ENCODE measurements at regions not wholly inside any gene's neighbourhood (a gene's known extent, or its start where the extent isn't known, plus 50 kb on each side); places are given as distances from the start of the nearest gene placed in this dataset.
"Not testable (repeated sequence)": the region's sequence is repeated elsewhere in the genome, so short reads cannot be mapped to it uniquely, and the experiment has no call there.

DNA sequence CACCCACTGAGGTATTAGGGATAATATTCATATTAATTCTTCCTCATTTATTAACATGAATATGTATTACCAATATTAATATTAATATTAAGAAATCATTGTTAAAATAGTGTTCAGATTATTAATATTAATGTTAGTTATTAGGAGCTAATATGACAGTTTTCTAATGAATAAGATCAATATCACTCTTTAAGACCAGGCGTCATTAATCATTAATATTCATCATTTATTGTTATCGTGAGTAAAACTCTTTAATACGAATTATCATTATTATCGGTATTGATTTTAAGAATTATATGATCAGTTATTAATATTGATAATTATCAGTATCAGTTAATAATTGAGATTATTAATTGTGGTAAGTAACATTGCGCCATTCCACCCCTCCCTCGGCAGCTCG lies 101.0 kb upstream of the HMX1 start:
- DNase-seq (ENCODE audit: low read depth) = not testable (repeated sequence)

DNA sequence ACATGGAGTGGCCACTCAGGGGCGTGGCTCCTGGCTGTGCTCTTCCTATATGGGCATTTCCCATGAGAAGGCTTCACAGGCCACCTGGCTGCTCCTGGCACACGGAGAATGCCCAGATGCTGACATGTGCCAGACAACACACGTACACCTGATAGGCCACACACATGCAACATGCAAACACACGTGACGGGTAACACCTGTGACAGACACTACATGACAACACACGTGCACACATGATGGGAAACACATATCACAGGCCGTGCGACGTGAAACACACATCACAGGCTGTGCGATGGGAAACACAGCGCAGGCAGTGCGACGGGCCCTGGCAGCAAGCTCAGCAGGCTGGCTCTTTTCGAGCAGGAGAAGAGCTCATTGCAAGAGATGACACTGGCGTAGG lies 94.3 kb upstream of the HMX1 start:
- DNase-seq (ENCODE audit: low read depth) = not testable (repeated sequence)

DNA sequence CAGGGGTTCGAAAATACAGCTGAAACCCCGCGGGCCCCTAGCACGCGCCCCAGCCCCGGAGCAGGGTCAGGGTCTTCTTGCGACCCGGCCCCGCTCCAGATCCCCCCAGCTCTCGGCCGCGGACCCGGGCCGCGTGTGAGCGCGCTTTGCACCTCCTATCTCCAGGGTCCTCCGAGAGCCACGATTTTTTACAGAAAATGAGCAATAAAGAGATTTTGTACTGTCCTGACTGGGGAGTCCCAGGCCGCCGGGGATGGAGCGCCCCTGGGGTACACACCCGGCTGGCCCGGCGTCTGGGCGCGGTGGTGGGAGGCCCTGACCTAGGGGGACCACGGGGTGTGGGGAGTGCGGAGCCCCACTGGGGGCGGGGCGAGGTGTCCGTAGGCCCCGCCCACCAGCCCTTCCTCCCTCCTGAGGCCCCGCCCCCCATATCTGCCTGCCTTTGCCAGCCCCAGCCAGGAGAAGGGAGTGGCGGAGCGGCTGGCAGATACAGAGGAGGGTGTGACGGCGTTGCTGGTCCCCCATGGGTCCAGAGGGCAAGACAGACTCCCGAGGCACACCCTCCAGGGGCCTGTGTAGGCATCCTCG lies 92.7 kb upstream of the HMX1 start:
- not testable (repeated sequence) for DNase-seq (ENCODE audit: low read depth)

DNA sequence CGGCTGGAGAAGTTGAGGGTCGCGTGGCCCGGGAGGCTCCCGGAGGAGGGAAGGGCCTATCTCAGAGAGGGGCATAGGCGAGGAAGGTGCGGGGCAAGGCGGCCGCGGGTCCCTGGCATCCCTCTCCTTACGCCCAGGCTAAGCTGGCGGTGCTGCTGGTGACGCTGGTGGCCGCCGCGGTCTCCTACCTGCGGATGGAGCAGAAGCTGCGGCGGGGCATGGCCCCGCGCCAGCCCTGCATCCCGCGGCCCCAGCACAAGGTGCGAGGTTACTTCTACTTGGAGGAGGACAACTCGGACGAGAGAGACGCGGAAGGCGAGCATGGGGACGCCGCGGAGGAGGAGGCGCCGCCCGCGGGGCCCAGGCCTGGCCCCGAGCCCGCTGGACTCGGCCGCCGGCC lies 91.9 kb upstream of the HMX1 start:
- DNase-seq (ENCODE audit: low read depth) = not testable (repeated sequence)

DNA sequence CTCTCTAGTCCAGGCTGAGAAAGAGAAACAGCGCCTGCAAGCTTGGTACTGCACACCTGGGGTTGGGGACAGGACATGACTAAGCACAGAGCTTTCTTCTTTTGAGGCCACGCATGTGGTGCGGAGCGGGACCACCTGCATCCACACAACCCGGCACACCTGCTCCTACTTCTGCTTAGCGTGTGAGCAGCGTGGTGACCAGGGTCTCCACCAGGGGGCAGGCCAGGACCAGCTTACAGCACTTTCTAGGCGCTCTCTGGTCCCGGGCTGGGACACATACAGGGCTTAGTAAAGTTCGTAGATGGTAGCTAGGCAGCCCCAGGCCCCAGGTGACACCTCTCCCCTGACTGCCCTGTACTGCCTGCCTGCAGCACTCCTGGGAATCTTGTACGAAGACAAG lies 89.7 kb upstream of the HMX1 start:
- peak; percentile 14 for DNase-seq (ENCODE audit: low read depth)

DNA sequence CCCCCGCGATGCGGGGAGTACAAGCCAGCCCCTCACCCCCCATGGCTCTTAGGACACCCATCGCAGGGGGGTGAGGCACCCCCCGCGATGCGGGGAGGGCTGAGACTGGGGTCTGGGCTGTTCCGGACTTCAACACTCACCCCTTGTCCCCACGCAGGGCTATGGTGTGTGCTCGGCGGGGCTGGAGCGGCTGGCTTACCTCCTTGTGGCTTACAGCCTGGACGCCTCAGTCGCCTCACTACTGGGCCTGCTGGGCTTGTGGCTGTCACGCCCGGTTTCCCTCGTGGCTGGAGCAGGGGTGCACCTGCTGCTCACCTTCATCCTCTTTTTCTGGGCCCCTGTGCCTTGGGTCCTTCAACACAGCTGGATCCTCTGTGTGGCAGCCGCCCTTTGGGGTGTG lies 87.8 kb upstream of the HMX1 start:
- not testable (repeated sequence) for DNase-seq (ENCODE audit: low read depth)

DNA sequence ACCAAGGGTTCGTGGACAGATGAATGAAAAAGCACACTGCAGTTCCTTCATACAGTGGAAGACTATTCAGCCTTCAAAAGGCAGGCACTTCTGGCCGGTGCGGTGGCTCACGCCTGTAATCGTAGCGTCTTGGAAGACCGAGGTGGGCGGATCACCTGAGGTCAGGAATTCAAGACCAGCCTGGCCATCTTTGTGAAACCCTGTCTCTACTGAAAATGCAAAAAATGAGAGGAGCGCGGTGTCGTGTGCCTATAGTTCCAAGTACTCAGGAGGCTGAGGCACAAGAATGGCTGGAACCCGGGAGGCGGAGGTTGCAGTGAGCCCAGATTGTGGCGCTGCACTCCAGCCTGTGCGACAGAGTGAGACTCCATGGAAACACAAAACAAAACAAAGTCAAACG lies 82.4 kb upstream of the HMX1 start:
- DNase-seq (ENCODE audit: low read depth) = not testable (repeated sequence)

DNA sequence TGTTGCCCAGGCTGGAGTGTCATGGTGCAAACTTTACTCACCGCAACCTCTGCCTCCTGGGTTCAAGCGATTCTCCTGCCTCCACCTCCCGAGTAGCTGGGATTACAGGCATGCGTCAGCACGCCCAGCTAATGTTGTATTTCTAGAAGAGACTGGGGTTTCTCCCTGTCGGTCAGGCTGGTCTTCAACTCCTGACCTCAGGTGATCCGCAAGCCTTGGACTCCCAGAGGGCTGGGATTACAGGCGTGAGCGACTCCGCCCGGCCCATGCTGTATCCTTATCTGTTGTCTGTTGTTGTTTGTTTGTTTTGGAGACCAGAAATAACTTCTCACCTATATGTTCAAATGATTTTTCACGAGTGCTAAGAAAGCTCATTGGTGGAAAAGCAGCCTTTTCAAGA lies 81.2 kb upstream of the HMX1 start:
- not testable (repeated sequence) for DNase-seq (ENCODE audit: low read depth)

DNA sequence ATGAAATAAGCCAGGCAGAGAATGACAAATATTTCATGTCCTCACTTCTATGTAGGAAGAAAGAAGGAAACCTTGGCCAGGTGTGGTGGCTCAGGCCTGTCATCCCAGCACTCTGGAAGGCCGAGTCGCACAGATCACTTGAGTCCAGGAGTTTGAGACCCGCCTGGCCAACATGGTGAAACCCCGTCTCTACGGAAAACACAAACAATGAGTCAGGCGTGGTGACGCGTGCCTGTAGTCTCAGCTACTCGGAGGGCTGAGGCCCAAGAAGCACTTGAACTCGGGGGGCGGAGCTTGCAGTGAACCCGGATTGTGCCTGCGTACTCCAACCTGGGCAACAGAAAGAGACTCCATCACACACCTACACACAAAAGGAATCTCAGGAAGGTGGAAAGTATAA lies 80.5 kb upstream of the HMX1 start:
- DNase-seq (ENCODE audit: low read depth) = not testable (repeated sequence)

DNA sequence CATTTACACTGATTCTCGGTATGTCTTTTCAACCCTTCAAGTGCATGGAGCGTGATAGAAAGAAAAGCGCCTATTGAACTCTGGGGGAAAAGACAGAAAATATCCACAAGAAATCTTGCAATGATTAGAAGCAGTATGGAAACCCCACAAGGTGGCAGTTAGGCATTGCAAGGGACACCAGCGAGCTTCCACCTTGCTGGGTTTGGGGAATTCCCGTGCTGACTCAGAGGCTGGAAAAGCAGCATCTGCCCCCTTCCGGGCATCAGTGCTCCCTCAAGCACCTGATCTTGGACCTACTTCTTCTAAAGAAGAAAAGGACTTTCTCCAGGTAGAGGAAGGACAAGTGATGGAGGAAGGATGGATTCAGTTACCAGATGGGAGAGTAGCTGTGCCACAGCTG lies 73.9 kb upstream of the HMX1 start:
- not testable (repeated sequence) for DNase-seq (ENCODE audit: low read depth)

DNA sequence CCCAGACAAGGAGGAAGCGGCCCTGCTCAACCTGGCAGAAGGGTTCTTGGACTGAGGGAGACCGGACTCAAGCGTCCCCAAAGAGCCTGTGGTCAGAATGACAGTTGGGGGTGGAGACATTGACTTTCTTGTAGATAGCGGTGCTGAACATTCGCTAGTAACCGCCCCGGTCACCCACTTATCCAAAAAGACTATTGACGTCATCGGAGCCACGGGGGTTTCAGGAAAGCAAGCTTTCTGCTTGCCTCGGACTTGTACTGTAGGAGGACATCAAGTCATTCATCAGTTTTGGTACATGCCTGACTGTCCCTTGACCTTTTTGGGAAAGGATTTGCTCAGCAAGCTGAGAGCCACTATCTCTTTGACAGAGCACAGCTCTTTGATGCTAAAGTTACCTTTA lies 71.7 kb upstream of the HMX1 start:
- DNase-seq (ENCODE audit: low read depth) = not testable (repeated sequence)

DNA sequence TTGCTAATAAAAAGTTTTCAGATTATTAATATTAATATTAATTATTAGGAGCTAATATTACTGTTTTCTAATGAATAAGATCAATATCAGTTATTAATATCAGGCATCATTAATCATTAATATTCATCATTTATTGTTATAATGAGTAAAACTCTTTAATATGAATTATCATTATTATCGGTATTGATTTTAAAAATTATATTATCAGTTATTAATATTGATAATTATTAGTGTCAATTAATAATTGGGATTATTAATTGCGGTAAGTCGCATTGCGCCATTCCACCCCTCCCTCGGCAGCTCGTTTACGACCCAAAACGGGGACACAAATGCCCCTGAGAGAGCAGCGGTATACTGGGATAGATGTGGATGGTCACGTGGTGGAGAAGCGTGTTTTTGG lies 70.4 kb upstream of the HMX1 start:
- DNase-seq (ENCODE audit: low read depth) = not testable (repeated sequence)

DNA sequence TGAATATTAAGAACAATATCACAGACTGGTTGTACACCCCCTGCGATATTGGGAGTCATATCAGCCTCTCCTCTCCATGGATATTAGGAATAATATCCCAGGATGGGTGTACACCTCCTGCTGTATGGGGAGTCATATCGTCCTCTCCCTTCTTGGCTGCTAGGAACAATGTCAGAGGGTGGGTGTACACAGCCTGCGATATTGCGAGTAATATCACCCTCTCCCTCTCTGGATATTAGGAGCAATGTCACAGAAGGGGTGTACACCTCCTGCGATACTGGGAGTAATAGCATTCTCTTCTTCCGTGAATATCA lies 69.8 kb upstream of the HMX1 start:
- DNase-seq (ENCODE audit: low read depth) = not testable (repeated sequence)

DNA sequence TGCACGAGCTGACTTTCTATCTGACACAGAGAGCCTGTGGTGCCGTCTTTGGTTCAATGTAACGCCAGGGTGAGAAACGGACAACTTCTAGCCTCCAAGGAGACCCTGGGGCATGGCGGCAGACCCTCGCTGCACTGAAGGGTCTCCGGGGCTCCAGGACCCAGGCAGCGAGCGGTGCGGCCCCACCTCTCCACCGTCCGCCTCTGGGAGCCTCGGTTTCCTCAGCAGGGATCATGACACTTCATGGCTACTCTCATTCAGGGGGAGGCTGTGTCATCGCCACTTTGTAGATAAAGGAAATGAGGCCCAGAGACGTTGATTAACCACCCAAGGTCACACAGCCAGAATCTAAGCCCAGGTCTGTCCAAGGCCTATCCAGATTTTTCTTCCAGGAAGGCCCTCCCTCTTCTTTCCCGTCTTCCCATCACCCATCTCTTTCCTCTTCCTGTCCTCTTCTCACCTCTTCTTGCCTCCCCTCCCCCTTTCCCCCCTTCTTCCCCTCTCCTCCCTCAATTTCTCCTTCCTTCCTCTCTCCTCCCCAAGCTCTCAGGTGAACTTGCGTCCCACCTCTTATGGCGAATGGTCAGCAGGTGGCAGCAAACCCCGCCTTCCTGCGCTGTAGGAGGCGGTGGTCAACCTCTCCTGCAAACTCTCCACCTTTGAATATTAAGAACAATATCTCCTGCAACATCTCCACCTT lies 69.3 kb upstream of the HMX1 start:
- DNase-seq (ENCODE audit: low read depth) = no peak

DNA sequence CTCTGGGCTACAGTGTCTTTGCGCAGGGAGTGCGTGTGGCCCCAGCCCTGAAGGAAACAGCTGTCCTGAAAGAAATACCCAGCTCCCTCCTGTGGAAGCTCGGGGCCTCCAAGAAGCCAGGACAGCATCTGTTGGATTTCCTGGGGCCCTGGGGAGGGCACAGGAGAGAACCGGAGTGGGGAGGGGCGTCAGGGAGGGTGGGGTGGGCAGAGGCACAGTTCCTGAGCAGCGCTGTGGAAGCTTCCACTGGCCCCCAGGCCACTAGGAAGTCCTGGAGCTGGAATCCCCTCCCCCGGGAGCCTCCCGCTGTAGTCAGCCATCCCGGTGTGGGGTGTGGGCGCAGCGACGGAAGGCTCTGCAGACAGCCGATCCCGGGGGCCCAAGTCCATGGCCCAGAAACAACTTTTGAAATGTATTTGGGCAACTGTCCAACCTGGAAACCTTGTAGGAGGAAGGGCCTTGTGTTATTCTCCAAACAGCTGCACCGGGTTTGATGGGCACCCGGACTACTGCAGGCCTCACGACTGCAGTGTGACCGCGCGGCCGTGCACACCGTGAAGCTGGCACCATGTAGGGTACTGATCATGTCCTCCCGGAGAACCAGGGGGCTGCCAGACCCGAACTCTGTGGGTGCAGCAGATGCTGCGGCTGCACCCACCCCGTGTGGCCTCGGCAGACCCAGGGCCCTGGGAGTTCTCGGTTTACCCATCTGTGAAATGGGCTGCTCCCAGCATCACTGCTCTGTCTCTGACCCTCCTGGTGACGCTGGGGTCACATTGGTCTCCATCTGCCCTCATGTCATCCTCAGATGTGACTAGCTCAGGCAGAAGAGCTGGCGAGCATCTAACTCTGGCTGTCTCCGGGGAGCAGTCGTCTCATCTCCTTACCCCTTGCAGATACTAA lies 68.5 kb upstream of the HMX1 start:
- no peak for DNase-seq (ENCODE audit: low read depth)

DNA sequence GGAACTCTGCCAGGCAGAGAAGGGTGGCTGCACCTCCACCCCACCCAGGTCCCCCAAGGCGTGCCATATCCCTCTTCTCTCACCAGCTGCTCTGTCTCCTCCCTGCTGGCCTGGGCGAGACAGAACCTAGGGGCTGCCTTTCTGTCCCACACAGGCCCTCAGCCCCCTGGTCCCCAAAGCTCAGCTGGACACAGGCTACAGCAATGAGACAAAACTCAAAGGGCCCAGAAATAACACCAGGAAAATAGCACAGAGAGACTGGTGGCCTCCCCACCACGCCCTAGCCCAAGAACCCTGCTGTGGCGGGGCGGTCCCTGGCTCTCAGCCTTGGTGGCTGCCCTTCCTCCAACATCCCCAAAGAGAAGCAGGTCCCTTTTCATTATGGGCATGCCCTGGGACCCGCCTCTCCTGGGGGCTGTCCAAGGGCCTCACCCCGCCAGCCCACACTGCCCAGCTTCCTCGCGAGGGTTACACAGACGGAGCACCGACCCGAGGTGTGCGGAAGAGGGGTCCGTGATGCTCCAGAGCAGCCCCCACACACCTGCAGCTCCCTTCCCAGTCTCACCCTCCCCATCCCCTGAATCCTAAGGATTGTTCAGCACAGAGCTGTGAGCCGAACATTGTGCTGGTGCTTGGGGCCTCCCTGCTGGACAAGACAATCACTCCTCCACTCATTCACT lies 67.7 kb upstream of the HMX1 start:
- no peak for DNase-seq (ENCODE audit: low read depth)

DNA sequence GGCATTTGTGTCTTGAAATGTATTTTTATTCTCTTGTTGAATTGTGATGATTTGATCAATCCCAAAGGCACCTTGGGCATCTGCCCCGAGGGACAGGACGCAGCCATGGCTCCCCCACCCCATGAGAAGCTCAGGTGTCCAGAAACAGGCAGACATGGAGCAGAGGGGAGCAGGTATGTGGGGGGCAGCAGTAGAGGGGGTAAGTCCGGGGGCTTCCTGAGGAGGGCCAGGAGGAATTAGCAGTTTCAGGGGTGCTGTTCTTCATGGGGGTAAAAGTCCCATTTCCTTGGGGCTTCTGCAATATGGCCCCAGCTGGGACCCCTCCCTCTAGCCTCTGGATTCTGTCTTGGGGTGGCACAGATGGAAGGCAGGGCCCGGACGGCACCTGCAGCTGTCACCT lies 67.0 kb upstream of the HMX1 start:
- DNase-seq (ENCODE audit: low read depth) = no peak

DNA sequence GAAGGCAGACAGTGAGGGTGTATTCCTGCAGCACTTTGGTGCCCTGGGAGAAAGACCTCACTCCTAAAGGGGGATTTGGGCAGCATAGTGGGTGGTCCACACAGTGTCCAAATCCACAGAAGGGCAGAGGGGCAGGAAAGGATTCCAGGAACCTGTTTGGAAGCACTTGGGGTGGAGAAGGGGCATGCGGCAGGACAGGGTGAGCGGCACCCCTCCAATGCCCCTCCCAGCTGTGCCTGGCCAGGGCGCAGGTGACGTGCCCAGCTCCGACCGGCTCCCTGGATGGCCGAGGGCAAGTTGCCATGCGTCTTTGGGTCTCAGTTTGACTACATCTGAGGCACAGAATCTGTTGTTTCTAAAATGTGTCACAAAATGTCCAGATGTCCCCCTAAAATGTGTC lies 66.5 kb upstream of the HMX1 start:
- DNase-seq (ENCODE audit: low read depth) = no peak

DNA sequence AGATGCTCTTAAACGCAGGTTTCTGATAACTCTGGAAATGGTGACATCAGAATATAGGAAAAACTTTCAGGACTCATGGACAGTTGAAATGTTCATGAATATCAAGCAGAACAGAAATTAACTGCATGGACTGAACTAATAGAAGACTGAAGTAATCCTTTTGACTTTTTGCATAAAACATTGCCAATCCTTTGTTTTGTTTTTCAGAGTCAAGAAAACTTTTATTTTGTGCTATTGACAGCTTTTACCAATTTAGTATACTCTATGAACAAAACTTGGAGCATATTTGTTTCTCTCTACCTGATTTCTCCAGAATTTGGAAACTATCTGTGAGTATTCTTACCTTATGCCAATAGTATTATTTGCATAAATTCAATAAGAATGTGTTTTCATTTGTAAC lies 61.2 kb upstream of the HMX1 start:
- no peak for DNase-seq (ENCODE audit: low read depth)

DNA sequence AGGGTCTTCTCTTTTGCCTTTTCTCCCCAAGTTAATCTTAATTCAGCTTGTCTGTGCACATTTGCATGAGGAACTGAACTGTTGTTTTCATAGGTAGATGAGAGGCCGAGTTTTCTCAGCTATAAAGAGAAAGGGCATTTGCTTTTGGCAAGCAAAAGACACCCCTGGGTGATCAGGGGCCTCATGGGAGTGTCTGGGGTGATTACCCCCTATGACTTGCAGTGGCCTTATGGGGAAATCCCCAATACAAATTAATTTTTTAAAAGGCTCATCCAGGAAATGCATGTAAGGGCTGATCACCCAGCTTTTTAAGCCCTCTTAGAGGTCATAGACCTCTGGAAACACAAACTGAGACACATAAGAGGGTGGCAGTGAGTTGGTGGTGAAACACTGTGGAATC lies 56.4 kb upstream of the HMX1 start:
- no peak for DNase-seq (ENCODE audit: low read depth)

DNA sequence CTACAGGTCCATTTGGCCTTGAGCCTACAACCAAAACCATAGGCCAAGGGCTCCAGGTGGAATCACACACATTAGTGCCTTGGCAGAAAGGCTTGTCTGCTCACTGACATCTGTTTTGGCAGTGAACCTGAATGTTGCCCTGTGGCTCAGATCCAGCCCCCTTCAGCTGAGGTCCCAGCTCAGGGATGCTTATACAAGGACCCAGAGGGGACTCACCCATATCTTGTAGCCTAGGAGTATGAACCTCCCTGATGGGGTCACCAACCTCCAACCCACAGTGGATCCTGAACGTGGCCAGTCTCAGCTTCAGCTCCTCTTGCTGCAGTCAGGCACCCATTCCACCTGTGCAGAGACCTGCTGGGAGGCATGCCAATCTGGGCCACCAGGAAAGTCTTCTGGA lies 50.8 kb upstream of the HMX1 start:
- no peak for DNase-seq (ENCODE audit: low read depth)

DNA sequence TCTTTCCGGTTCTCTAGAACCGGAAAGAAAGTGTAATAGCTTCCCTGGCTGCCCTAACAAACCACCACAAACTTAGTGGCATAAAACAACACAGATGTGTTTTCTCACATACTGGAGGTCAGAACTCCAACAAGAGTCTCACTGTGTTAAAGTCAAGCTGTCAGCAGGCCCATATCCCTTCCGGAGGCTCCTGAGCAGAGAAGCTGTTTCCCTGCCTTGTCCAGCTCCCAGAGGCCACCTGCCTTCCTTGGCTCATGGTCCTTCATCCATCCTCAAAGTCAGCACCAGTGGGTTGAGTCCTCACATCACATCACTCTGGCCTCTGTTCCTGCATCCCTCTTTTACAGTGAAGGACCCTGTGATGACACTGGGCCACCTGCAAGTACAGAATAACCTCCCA lies 49.8 kb upstream of the HMX1 start:
- no peak for DNase-seq (ENCODE audit: low read depth)
